ENCODE measurements at regions not wholly inside any gene's neighbourhood (a gene's known extent, or its start where the extent isn't known, plus 50 kb on each side); places are given as distances from the start of the nearest gene placed in this dataset.

DNA sequence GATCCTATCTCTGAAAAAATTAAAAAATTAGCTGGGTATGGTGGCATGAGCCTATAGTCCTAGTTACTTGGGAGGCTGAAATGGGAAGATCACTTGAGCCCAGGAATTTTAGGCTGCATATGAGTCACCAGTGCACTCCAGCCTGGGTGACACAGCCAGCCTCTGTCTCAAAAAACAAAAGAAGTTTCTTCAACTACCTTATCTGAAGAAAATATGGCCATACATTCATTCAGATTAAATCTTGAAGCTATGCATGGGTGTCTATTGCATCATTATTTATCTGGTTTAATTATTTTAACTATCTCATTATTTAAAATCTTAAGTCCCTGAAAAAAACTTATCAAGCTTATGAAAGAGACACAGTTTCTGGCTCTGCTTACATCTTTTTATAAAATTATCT, 204.1 kb downstream of the SIM1 start:
- DNase-seq (ENCODE audit: low read depth) = no peak
- no peak overlapping the region for H3K4me3 ChIP-seq (ENCODE audit: low read depth, low read length)
- no peak for TF ChIP-seq POLR2A (IDR thresholded peaks at IDR 0.05; ENCODE audit: extremely low read depth, insufficient read length)
- TF ChIP-seq, protein P1, sequence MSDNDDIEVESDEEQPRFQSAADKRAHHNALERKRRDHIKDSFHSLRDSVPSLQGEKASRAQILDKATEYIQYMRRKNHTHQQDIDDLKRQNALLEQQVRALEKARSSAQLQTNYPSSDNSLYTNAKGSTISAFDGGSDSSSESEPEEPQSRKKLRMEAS (IDR thresholded peaks at IDR 0.05; ENCODE audit: low read depth, low read length) = no peak
- TF ChIP-seq, protein P2, sequence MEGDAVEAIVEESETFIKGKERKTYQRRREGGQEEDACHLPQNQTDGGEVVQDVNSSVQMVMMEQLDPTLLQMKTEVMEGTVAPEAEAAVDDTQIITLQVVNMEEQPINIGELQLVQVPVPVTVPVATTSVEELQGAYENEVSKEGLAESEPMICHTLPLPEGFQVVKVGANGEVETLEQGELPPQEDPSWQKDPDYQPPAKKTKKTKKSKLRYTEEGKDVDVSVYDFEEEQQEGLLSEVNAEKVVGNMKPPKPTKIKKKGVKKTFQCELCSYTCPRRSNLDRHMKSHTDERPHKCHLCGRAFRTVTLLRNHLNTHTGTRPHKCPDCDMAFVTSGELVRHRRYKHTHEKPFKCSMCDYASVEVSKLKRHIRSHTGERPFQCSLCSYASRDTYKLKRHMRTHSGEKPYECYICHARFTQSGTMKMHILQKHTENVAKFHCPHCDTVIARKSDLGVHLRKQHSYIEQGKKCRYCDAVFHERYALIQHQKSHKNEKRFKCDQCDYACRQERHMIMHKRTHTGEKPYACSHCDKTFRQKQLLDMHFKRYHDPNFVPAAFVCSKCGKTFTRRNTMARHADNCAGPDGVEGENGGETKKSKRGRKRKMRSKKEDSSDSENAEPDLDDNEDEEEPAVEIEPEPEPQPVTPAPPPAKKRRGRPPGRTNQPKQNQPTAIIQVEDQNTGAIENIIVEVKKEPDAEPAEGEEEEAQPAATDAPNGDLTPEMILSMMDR (IDR thresholded peaks at IDR 0.05; ENCODE audit: low read depth, low read length) = no peak
- TF ChIP-seq MYC (IDR thresholded peaks at IDR 0.05; ENCODE audit: low read depth, low read length) = no peak

DNA sequence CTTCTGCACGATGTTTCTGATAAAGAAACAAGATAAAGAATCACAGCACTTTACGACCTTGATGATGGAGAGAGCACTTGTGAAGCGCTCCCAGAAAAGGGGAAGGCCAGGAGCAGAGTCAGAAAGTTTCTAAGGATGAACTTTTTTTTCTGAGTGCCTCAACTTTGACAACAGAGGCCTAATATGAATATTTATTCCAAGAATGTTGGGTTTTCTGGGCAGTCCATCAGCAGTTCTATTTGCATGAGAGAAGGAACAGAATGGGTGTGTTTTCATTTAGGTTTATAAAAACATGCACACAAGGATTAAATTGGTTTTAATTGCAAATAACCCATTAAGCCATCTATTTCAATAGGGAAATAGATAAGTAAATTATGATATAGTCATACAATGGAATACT, 204.9 kb downstream of the SIM1 start:
- no peak overlapping the region for H3K4me3 ChIP-seq (ENCODE audit: low read depth, low read length)
- no peak for DNase-seq (ENCODE audit: low read depth)
- TF ChIP-seq POLR2A (IDR thresholded peaks at IDR 0.05; ENCODE audit: extremely low read depth, insufficient read length) (no peak), MYC (IDR thresholded peaks at IDR 0.05; ENCODE audit: low read depth, low read length) (no peak)
- TF ChIP-seq, protein P1 (IDR thresholded peaks at IDR 0.05; ENCODE audit: low read depth, low read length) = no peak
- TF ChIP-seq, protein P2 (IDR thresholded peaks at IDR 0.05; ENCODE audit: low read depth, low read length) = no peak

DNA sequence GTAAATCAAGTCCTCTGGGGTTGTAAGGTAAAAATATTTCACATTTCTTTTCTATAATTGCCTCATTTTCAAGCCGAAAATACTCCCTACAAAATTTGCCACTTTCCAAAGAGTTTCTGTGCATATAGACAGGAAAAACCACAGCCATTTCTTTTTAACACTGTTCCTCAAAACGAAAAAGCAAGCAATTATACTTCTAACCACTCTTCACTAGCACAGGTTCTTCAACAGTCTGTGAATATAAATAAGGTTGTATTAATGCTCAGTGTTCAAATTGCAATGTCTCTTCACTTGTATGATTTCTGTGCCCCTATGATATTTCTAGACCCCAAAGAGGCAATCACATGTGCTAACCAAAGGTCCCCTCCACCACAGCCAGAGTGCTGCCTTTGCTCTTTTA, 206.0 kb downstream of the SIM1 start:
- no peak for DNase-seq (ENCODE audit: low read depth)
- TF ChIP-seq, protein P2 (IDR thresholded peaks at IDR 0.05; ENCODE audit: low read depth, low read length) = no peak
- TF ChIP-seq, protein P1 (IDR thresholded peaks at IDR 0.05; ENCODE audit: low read depth, low read length) = no peak
- no peak for TF ChIP-seq MYC (IDR thresholded peaks at IDR 0.05; ENCODE audit: low read depth, low read length)
- no peak for TF ChIP-seq POLR2A (IDR thresholded peaks at IDR 0.05; ENCODE audit: extremely low read depth, insufficient read length)
- no peak overlapping the region for H3K4me3 ChIP-seq (ENCODE audit: low read depth, low read length)

DNA sequence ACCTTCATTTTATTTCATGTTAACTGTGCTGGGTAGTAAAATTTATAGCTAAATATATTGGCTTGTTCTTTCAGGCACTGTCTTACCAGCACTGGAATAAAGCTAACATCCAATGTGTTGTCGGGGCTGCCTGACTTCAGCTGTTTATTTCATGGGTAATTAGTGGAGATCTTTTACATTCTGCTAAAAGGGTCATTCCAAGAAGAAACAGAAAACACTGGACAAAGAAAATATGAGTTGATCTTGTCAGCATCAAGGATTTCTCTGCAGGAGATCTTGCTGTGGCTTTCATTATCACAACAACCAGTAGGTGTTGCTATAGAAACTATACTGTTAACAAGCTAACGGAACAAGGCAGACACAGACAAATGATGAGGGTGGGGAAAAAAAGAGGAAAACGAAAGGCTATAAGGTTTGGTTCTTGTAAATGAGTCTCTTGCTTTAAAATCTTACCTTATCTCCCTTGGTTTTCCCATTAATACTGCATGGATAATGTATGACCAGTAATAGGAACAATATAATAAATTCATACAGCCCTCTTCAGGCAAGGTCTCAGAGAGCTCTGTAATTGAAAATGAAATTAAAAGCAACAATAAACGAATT, 206.8 kb downstream of the SIM1 start:
- TF ChIP-seq, protein P2 (IDR thresholded peaks at IDR 0.05; ENCODE audit: low read depth, low read length) = no peak
- TF ChIP-seq MYC (IDR thresholded peaks at IDR 0.05; ENCODE audit: low read depth, low read length) (no peak), POLR2A (IDR thresholded peaks at IDR 0.05; ENCODE audit: extremely low read depth, insufficient read length) (no peak)
- TF ChIP-seq, protein P1 (IDR thresholded peaks at IDR 0.05; ENCODE audit: low read depth, low read length) = no peak
- H3K4me3 ChIP-seq (ENCODE audit: low read depth, low read length) = no peak overlapping the region
- peak; percentile 63 for DNase-seq (ENCODE audit: low read depth)

DNA sequence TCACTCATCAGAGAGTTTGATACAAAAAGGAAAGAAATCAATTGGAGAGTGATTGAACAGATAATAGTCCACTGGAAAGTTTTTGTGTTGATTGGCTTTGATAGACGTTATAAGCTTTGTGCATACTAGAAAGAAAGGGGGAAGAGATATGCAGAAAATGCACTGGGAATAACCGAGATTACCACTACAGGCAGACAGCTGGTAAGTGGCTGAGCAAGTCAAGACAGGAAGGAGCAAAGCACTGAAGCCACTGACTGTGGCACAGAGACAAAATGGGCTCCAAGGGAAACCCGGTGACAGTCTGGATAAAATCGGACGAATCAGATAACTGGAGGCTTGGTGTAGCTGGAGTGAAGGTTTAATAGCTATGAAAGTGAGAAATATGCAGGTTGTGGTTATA, 209.0 kb downstream of the SIM1 start:
- TF ChIP-seq MYC (IDR thresholded peaks at IDR 0.05; ENCODE audit: low read depth, low read length) (no peak), POLR2A (IDR thresholded peaks at IDR 0.05; ENCODE audit: extremely low read depth, insufficient read length) (no peak)
- TF ChIP-seq, protein P2 (IDR thresholded peaks at IDR 0.05; ENCODE audit: low read depth, low read length) = no peak
- H3K4me3 ChIP-seq (ENCODE audit: low read depth, low read length) = no peak overlapping the region
- DNase-seq (ENCODE audit: low read depth) = no peak

DNA sequence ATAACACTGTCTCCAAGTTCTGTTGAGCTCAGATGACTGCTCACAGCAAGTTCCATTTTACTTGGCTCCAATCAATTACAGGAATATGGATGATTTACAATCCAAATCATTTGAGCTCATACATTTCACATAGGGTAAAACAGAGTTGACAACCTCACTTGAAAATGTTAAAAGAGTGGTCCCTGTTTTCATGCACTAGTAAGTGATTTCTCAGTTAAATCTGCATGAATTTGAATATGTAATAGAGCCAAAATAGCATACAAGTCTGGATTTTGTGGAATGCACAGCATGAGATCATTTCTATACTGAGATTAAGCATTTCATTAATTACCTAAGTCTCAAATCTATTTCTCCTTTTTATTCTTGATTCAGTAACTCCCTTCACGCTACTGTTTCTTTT, 217.6 kb downstream of the SIM1 start:
- no peak overlapping the region for H3K4me3 ChIP-seq (ENCODE audit: low read depth, low read length)
- TF ChIP-seq, protein P1 (IDR thresholded peaks at IDR 0.05; ENCODE audit: low read depth, low read length) = no peak
- TF ChIP-seq MYC (IDR thresholded peaks at IDR 0.05; ENCODE audit: low read depth, low read length) (no peak), POLR2A (IDR thresholded peaks at IDR 0.05; ENCODE audit: extremely low read depth, insufficient read length) (no peak)
- TF ChIP-seq, protein P2 (IDR thresholded peaks at IDR 0.05; ENCODE audit: low read depth, low read length) = no peak
- DNase-seq (ENCODE audit: low read depth) = no peak

Measured in NB4 (cell line).